GM18519 (cell line): ENCODE measurements at regions not wholly inside any gene's neighbourhood (a gene's known extent, or its start where the extent isn't known, plus 50 kb on each side); places are given as distances from the start of the nearest gene placed in this dataset.
"Not testable (repeated sequence)": the region's sequence is repeated elsewhere in the genome, so short reads cannot be mapped to it uniquely, and the experiment has no call there.

Experiments used
- ATAC-seq: cut with Tn5 transposase; IDR thresholded peaks from one replicate; pipeline ENCODE4 v1.9.1; 2021; ENCODE audit warnings: mild to moderate bottlenecking, moderate library complexity; ENCODE audit not compliant: unreplicated experiment, low FRiP score

GRCh38 chr5:4001758-4002533 lies 406.3 kb downstream of the IRX1 start:
- no peak for ATAC-seq

DNA sequence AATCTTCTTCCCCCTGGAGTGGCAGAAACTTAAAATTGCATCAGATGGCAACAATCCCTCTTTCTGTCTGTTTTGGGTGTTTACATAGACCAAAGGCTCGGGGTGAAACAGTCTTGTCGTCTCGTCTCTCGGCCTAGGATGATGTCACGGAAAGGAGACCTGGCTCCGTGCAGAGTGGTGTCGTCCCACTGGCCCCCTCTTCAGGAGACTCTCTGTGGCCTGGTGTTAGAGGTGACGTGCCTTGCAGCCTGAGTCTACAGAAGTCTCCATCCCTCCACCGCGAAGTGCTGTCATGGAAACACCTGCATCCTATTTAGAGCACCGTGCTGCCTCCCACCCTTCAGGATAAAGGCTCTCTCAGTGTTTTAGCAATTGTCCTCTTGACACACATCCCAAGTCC lies 409.7 kb downstream of the IRX1 start:
- no peak for ATAC-seq

- ATAC-seq: no peak
Measured at GRCh38 chr5:4007001-4007400, 411.4 kb downstream of the IRX1 start.

DNA sequence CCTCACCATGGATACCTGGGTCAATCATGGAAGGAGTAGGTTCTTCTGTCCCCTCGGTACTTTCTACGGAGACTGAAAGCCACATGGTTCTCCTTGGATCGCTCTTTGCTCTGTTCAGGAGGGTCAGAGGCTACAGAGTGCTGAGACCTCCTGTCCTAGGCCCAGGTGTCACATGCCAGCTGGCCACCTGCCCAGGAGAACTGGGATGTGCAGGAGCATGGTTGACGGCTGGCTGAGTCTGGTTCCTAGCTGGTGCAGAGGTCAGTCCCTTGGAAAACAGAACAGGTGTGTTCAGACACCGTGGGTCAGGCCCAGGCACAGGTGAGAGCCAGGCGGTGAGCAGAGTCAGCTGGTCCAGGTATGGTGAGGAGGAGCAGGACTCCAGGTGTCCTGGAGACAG lies 416.3 kb downstream of the IRX1 start:
- ATAC-seq: no peak

DNA sequence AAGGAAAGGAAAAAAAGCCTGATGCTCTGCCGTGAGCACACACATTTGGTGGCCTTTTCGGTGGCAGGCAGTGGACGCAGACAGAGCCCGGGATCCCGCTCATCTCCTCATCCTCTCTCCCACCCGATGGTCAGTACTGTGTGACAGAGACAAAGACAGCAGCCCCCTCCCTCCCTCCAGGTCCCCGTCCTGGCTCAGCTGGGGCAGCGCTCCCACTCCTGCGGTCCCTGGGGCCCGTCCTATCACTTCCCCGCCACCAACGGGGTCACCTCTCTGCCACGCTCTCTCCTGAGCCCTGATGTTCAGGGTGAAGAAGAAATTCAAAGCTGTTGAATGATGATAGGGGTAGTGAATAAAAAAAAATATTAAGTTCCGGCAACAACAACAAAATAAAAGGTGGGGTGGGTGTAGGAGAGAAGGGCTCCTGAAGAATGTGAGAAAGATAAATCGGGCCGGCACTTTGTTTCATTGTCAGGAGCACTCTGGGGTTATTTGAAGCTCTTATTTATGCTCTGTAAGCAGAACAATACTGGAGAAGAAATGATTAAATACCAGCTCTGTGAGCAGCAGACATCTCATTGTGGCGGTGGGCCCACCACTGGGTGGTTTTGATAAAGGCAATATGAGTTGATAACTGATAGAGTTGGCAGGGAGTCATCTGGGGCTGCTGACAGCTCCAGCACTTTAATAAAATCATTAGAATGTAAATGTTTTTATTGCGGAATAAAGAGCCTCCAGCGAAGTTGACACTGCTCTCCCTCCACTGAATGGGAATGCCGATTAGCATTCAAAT lies 417.7 kb downstream of the IRX1 start:
- no peak for ATAC-seq

GRCh38 chr5:4015709-4016108 lies 420.1 kb downstream of the IRX1 start:
- no peak for ATAC-seq

- ATAC-seq: no peak
Measured at GRCh38 chr5:4017076-4017803, 421.6 kb downstream of the IRX1 start.

DNA sequence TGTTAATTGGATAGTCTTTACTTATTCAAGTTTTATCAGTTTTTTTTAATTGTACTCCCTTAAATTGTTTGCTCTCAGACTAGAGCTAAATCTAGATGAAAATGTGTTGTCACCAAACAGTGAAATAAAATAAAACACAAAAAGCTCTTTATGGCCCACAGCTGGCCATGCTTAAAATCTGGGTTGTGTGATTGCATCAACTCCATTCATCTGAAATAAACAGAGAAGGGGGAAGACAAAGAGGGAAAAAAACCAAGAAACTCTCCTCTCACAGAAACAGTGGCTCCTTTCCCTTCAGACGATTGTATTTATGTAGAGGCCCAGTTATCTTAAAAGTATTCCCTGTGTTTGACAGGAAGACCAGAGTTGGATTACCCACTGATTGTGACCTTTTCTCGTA lies 422.4 kb downstream of the IRX1 start:
- no peak for ATAC-seq

GRCh38 chr5:4019009-4019769 lies 423.6 kb downstream of the IRX1 start:
- ATAC-seq: no peak

GRCh38 chr5:4019841-4020240 lies 424.2 kb downstream of the IRX1 start:
- no peak for ATAC-seq

DNA sequence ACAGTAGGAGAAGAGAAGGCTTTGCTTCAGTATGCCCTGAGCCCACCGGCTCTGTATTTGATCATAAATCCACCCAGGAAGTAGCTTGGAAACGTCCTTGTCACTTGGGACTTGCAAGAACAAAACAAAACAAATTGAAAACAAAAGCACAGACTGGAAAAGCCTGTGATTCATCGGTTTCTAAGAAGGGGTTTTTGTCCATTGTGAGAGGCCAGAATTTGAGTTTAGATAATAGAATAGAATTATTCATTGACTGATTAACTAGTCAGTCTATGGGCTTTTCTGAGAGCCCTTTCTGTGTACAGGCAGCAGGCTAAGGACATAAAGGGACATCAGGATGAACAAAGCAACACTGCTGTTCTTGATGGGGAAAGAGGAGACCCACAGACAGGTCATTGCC lies 424.8 kb downstream of the IRX1 start:
- no peak for ATAC-seq

GRCh38 chr5:4022056-4022670 lies 426.5 kb downstream of the IRX1 start:
- ATAC-seq: no peak

- no peak for ATAC-seq
Measured at GRCh38 chr5:4023091-4023752, 427.6 kb downstream of the IRX1 start.

DNA sequence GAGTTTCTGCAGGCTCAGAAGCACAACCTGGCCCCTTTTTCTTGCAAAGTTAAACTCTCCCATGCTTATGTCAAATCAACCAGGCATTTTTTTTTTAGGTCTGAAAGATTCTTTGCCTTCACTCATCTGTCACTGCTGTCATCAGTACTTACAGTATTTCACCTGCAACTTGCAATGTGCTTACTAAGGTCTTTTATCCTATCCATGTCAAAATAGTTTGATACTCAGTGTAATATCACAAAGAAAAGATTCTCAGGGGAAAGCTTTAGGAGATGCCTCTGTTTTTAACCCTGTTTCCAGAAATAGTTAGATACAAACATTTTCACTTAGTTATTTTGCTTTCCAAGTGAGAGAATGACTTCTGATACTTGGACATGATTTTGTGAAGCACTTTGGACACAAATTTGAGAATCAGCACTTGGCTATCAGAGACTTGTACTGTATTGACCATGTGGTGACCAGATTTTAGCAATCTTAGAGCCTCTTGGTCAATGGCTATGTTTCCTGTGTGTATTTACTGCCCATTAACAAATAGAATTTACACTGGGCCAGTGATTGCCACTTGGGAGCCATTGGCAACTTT lies 428.2 kb downstream of the IRX1 start:
- no peak for ATAC-seq

GRCh38 chr5:4027088-4027734 lies 431.6 kb downstream of the IRX1 start:
- no peak for ATAC-seq

GRCh38 chr5:4028384-4028783 lies 432.8 kb downstream of the IRX1 start:
- no peak for ATAC-seq

GRCh38 chr5:4033546-4033945 lies 437.9 kb downstream of the IRX1 start:
- not testable (repeated sequence) for ATAC-seq

DNA sequence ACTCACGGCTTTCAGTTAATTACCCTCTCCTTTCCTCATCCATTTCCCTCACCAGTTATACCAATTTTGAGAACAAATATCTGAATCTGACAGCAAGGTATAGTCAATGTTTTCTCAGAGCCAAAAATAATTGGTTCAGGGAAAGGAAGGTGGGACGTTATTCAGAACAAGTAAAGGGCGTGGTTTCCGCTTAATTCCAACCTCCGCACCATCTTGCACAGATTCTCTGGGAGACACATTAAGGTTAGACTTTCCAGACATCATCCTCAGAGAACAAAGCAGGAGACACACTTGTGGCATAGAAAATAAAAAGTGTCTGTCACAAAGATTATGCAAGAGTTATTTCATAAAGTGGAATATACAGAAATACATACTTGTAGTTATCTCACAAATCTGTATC lies 441.2 kb downstream of the IRX1 start:
- no peak for ATAC-seq

DNA sequence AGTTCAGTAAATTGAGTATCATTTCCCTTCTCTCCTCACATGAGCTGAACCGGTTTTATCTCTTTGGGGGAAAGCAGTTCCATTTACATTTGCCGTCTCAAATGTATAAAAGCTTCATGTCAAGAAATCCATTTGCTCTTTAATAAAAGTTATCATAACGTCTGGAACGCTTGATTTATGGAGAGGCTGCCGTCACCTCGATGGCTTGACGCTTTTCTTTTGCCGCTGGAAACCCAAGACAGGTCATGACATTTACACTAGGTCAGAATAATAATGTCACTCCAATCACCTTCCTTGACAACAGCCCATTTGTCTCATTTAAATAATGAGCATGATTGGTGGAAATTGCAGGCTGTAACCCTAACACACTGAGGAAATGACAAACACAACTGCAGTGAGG lies 443.4 kb downstream of the IRX1 start:
- ATAC-seq: no peak
